ES-I3 (cell line): ENCODE measurements at regions not wholly inside any gene's neighbourhood (a gene's known extent, or its start where the extent isn't known, plus 50 kb on each side); places are given as distances from the start of the nearest gene placed in this dataset.
"Not testable (repeated sequence)": the region's sequence is repeated elsewhere in the genome, so short reads cannot be mapped to it uniquely, and the experiment has no call there.

Experiments used
- H3K36me3 ChIP-seq: 2 replicates; pipeline ENCODE4 v1.6.1; 2013; ENCODE audit warnings: mild to moderate bottlenecking, low read length, control low read depth, moderate library complexity; ENCODE audit not compliant: insufficient read depth
- H3K4me1 ChIP-seq: 2 replicates; pipeline ENCODE4 v1.6.1; 2013; ENCODE audit warnings: mild to moderate bottlenecking, control low read depth, low read length; ENCODE audit not compliant: insufficient read depth
- H3K9ac ChIP-seq: 2 replicates; pipeline ENCODE4 v1.6.1; 2013; ENCODE audit warnings: low read depth, mild to moderate bottlenecking, low read length, moderate library complexity
- H3K9me3 ChIP-seq: 2 replicates; pipeline ENCODE4 v1.6.1; 2013; ENCODE audit warnings: mild to moderate bottlenecking, low read length, moderate library complexity; ENCODE audit not compliant: control insufficient read depth, insufficient read depth

DNA sequence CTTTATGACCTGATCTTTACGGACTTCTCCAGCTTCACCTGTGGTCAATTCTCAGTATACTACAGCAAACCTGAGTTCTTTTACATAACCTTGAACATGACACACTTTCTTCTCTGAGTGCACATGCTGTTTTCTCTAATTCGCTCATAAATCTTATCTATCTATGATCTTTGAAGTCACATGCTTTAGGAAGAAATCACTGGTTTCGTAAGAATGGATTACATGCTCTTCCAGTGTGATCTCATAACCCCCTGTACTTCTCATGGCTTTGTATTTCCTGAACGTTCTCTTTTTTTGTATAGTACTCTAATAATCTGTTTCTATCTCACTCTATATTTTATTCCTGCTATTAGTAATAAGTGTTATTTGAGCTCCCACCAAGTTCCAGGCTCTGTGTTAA, 1165.2 kb downstream of the TBL1XR1 start:
- Histone ChIP-seq H3K36me3 (no peaks in the 10 kb centered on the region), H3K4me1 (no peaks in the 10 kb centered on the region), H3K9me3 (0 out of 2 replicates have a peak, but pooled peaks cover 2% of the 10 kb centered on the region), H3K9ac (no peak overlapping the region)

DNA sequence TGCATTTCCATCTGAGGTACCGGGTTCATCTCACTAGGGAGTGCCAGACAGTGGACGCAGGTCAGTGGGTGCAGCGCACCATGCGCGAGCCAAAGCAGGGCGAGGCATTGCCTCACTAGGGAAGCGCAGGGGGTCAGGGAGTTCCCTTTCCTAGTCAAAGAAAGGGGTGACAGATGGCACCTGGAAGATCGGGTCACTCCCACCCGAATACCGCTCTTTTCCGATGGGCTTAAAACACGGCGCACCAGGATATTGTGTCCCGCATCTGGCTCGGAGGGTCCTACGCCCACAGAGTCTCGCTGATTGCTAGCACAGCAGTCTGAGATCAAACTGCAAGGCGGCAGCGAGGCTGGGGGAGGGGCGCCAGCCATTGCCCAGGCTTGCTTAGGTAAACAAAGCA, 1157.1 kb downstream of the NAALADL2 start:
- peak overlapping the region; percentile 57 for H3K9ac ChIP-seq

DNA sequence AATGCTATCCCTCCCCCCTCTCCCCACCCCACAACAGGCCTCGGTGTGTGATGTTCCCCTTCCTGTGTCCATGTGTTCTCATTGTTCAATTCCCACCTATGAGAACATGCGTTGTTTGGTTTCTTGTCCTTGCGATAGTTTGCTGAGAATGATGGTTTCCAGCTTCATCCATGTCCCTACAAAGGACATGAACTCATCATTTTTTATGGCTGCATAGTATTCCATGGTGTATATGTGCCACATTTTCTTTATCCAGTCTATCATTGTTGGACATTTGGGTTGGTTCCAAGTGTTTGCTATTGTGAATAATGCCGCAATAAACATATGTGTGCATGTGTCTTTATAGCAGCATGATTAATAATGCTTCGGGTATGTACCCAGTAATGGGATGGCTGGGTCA, 1156.1 kb downstream of the NAALADL2 start:
- not testable (repeated sequence) for H3K9ac ChIP-seq, H3K36me3 ChIP-seq, H3K9me3 ChIP-seq, H3K4me1 ChIP-seq

More for the DNA sequence above, 1157.1 kb downstream of the NAALADL2 start:
- not testable (repeated sequence) for H3K36me3 ChIP-seq, H3K4me1 ChIP-seq, H3K9me3 ChIP-seq

DNA sequence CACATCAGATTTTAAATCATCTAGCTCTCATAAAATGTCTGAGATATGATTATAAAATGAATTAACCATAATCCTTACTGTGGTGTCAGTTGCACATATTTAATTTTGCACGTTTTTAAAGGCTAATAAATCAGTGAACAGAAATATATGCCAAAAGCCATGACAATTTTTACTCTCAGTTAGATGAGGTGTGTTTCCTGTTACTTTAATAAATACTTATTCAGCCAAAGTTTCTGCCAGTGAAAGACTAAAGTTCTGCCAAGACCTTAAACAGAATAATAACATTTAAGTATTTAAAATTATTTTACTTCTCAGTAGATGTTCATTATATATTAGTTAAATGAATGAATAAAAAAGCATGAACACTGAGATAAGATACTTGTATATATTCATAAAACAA, 1150.1 kb downstream of the NAALADL2 start:
- peaks cover 3% of the 10 kb centered on the region; the same call in 1 of the 2 replicates for H3K4me1 ChIP-seq
- H3K36me3 ChIP-seq: no peaks in the 10 kb centered on the region
- H3K9ac ChIP-seq: no peak overlapping the region
- H3K9me3 ChIP-seq: no peaks in the 10 kb centered on the region

DNA sequence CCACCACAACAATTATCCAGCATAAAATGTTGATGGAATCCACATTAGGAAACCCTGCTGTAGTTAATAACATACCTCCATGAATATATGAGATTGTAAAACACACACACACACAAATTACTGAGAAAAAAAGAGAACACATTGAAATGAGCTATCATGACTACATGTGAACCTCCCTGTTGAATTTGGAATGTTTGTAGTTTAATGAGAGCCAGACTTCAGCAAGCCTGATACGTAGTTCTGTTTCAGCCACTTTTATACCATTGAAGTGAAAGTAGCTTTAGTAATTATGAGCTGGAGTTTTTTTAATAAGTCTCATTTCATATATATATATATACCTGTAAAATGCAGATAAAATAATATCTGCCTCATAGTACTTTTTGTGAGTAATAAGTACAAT, 1146.4 kb downstream of the NAALADL2 start:
- peaks cover 3% of the 10 kb centered on the region; the same call in 1 of the 2 replicates for H3K4me1 ChIP-seq
- no peaks in the 10 kb centered on the region for H3K36me3 ChIP-seq
- no peaks in the 10 kb centered on the region for H3K9me3 ChIP-seq
- H3K9ac ChIP-seq: no peak overlapping the region

DNA sequence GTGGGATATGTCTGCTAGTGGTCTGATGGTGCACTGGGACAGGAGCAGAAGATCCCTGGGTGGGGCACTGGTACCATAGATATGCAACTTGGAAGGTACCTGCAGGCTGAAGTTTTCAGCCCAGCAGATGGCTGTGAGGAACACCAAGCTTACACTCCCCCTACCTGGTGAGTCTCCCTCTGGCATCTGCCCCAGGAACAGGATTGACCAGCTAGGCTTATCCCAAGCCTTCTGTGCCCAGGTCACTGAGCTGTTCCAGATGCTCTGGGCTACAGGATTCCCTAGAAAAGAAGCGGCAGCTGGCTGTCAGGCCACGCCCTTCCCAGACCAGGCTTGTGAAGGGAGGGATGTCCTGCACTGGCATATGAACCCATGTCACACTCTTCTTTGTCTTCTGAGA, 1130.0 kb downstream of the NAALADL2 start:
- H3K9me3 ChIP-seq: peaks cover 2% of the 10 kb centered on the region; the same call in 1 of the 2 replicates
- H3K36me3 ChIP-seq: no peaks in the 10 kb centered on the region
- no peak overlapping the region for H3K9ac ChIP-seq
- no peaks in the 10 kb centered on the region for H3K4me1 ChIP-seq

DNA sequence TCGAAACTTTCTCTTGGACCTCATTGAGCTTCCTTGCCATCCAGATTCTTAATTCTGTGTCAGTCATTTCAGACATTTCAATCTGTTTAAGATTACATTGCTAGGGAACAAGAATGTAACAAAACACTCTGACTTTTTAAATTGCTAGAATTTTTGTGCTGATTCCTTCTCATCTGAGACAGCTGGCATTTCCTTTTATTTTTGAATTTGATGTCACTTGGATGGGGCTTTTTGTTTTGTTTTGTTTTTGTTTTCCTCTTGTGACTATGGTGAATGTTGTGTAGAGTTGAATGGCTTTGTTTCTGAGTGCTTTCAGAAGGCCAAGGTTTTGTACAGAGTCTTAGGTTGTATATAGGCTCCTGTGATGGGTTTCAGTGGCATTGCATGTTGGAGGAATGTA, 1129.3 kb downstream of the NAALADL2 start:
- H3K9ac ChIP-seq: no peak overlapping the region
- no peaks in the 10 kb centered on the region for H3K4me1 ChIP-seq
- H3K9me3 ChIP-seq: peaks cover 5% of the 10 kb centered on the region; the same call in 1 of the 2 replicates
- H3K36me3 ChIP-seq: no peaks in the 10 kb centered on the region

DNA sequence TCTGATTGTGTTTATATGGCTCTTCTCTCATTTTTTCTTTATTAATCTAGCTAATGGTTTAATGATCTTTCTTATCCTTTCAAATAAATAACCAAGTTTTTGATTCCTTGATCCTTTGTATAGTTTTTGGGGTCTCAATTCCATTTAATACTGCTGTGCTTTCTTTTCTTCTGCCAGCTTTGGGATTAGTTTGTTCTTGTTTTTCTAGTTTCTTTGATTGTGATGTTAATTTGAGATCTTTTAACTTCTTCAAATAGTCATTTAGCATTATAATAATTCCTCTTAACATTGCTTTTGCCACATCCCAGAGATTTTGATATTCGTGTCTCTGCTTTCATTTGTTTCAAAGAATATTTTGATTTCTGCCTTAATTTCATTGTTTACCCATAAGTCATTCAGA, 1126.6 kb downstream of the NAALADL2 start:
- Histone ChIP-seq H3K9ac (no peak overlapping the region), H3K4me1 (no peaks in the 10 kb centered on the region)

DNA sequence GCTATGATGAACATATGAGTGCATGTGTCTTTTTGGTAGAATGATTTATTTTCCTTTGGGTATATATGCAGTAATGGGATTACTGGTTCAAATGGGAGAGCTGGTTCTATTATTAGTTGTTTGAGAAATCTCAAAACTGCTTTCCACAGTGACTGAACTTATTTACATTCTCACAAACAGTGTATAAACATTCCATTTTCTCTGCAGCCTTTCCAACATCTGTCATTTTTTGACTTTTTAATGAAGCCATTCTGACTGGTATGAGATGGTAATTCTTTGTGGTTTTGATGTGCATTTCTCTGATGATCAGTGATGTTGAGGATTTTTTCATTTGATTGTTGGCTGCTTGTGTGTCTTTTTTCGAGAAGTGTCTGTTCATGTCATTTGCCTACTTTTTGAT, 1124.2 kb downstream of the NAALADL2 start:
- Histone ChIP-seq H3K9ac (no peak overlapping the region), H3K4me1 (no peaks in the 10 kb centered on the region), H3K9me3 (peaks cover 5% of the 10 kb centered on the region; the same call in 1 of the 2 replicates), H3K36me3 (no peaks in the 10 kb centered on the region)

More for the DNA sequence above, 1126.6 kb downstream of the NAALADL2 start:
- Histone ChIP-seq H3K9me3 (peaks cover 5% of the 10 kb centered on the region; the same call in 1 of the 2 replicates), H3K36me3 (no peaks in the 10 kb centered on the region)

DNA sequence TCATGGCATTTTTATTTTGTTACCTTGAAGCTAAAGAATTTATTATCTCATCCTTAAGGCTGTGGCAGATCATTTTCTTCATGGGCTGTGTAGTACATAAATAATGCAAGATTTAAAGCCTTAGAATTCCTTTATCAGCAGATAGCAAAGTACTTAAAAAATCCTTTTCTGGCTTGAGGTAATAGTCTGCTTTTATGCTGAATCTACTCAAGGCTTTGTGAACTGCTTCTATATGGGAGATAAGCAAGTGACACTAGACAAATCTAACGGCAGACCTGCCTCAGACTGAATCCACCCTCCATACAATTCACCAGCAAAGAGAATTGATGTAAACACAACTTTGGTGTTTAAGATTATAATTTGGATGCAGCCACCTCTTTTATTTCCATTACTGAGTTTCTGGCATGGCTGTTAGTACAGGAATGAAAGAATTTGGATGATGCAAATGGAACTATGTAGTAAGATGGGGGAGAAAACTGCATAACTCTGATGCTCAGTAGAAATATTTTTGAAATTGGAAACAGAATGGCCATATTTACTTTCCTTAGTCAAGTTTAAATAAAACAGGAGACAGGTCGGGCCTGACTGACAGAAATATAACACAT, 1121.5 kb downstream of the NAALADL2 start:
- H3K36me3 ChIP-seq: no peaks in the 10 kb centered on the region
- no peaks in the 10 kb centered on the region for H3K4me1 ChIP-seq
- no peak overlapping the region for H3K9ac ChIP-seq
- peaks cover 3% of the 10 kb centered on the region; the same call in 1 of the 2 replicates for H3K9me3 ChIP-seq

DNA sequence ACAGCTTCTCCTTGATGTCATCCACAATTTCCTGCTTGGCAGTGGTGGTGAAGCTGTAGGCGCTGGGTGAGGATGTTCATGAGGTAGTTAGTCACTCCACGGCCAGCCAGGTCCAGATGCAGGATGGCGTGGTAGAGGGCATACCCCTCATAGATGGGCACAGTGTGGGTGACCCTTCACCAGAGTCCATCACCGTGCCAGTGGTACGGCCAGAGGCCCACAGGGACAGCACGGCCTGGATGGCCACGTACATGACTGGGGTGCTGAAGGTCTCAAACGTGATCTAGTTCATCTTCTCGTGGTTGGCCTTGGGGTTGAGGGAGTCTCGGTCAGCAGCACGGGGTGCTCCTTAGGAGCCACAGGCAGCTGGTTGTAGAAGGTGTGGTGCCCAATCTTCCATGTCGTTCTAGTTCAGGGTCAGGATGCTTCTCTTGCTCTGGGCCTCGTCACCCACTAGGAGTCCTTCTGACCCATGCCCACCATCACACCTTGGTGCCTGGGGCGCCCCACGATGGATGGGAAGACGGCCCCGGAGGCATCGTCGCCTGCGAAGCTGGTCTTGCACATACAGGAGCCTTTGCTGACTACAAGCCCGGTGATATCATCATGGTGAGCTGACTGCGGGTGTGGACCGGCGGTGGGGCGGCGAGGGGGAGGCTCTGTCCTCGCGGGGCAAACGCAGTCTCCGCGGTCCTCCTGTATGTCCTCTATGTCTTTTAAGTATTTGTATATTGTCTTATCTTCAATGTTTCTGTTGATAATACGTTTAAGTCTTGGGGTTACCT, 1119.0 kb downstream of the NAALADL2 start:
- Histone ChIP-seq H3K9me3 (no peaks in the 10 kb centered on the region), H3K9ac (no peak overlapping the region)

DNA sequence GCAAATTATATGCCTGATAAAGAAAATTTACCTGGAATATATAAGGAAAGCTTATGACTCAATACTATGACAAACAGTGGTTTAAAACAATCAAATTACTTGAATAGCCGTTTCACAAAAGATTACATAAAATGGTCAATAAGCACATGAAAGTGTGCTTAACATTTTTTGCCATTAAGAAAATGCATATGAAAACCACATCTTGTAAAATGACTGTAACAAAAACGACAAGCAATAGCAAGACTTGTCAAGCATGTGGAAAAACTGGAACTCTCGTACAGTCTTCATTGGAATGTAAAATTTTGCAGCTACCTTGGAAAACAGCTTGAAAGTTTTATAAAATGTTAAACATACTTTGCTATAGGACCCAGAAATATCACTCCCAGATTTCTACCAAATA, 1110.3 kb downstream of the NAALADL2 start:
- no peaks in the 10 kb centered on the region for H3K4me1 ChIP-seq
- H3K9me3 ChIP-seq: no peaks in the 10 kb centered on the region; the same call in 1 of the 2 replicates
- no peak overlapping the region for H3K9ac ChIP-seq
- H3K36me3 ChIP-seq: no peaks in the 10 kb centered on the region

More for the DNA sequence above, 1119.0 kb downstream of the NAALADL2 start:
- H3K36me3 ChIP-seq: no peaks in the 10 kb centered on the region
- no peaks in the 10 kb centered on the region for H3K4me1 ChIP-seq

DNA sequence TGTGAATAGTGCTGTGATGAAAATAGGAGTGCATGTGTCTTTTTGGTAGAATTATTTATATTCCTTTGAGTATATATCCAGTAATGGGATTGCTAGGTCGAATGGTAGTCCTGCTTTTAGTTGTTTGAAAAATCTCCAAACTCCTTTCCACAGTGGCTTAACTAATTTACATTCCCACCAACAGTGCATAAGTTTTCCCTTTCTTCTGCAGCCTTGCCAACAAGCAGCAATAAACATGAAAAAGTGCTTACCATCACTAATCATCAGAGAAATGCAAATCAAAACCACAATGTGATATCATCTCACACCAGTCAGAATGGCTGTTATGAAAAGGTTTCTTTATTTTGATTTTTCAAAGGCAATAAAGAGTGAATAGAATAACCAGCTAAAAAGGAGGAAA, 1105.9 kb downstream of the NAALADL2 start:
- H3K9me3 ChIP-seq: no peaks in the 10 kb centered on the region; the same call in 1 of the 2 replicates
- no peaks in the 10 kb centered on the region for H3K4me1 ChIP-seq
- H3K9ac ChIP-seq: no peak overlapping the region
- H3K36me3 ChIP-seq: no peaks in the 10 kb centered on the region

DNA sequence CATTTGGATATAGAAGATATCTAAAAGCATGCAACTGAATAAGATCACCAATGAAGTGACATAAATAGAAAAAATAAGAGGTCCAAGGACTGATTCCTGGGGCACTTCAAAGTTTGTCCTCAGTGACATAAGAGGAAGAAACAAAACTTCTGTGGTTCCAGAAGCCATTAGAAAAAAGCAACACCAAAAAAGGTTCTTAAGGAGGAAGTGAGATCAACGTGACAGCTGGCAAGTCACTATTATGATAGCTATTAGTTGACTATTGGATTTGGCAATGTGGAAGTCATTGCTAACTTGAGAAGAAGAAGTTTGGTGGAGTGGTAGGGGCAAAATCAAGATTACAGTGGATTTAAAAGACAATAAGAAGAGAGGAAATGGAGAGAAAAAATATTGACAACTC, 1098.3 kb downstream of the NAALADL2 start:
- no peak overlapping the region for H3K9ac ChIP-seq
- H3K36me3 ChIP-seq: no peaks in the 10 kb centered on the region
- H3K9me3 ChIP-seq: no peaks in the 10 kb centered on the region
- H3K4me1 ChIP-seq: no peaks in the 10 kb centered on the region

DNA sequence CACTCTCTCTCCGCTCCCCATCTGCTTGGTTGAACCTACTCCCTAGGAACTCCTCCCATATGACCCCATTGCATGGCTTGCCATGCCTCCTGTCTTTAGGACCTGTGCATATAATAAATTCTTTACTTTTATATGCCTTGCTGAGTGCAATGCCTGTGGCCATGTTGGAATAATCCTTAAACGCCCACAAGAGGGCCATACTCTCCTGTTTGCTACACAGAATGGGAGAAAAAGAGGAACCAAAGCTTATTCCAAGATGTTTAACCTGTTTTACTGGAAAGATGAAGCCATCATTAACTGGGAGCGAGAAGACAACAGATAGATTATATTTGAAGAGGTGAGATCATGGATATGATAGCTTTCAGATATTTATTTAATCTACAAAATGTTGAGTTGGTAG, 1097.8 kb downstream of the NAALADL2 start:
- no peaks in the 10 kb centered on the region for H3K4me1 ChIP-seq
- H3K9ac ChIP-seq: no peak overlapping the region
- H3K9me3 ChIP-seq: no peaks in the 10 kb centered on the region
- H3K36me3 ChIP-seq: no peaks in the 10 kb centered on the region
